ENCODE measurements at regions not wholly inside any gene's neighbourhood (a gene's known extent, or its start where the extent isn't known, plus 50 kb on each side); places are given as distances from the start of the nearest gene placed in this dataset.

DNA sequence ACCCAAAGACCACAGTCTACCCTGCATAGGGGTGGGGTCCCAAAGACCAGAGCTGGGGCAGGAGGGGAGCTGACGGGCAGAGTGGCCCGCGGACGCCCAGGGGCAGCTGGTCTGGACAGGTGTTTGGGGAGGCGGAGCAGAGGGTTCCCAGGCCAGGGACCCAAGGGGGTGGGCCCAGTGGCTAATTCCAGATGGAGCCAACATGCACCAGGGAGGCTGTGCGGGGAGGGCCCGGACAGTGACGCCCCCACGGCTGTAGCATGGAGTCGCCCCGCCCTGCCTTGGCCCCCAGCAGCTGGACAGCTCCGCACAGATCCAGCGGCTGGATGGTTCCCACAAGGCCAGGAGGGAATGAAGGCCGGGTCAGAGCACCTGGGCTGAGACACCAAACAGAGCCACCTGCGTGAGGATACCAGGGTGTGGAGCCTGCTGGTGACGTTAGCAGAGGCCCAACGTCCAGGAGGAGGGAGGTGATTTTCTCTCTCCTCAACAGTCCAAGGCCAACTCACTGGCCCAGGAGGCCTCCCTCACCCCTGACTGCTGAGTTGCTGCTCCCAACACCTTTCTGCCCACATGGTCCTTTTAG is 55.3 kb upstream of the EGFL7 start:
- no peaks in the 10 kb centered on the region for H4K20me1 ChIP-seq (ENCODE audit: control insufficient read depth, insufficient read depth, low read length, poor library complexity, severe bottlenecking)
- 93% methylated on average over 15 of the region's 17 CpGs for WGBS (ENCODE audit: insufficient coverage)
- ChIA-PET POLR2A (no interaction called here), CTCF (no interaction called here)
- intact Hi-C loops (cut with micrococcal nuclease): no loop called here
- H2AFZ ChIP-seq (ENCODE audit: insufficient read depth, low read depth, low read length, poor library complexity, severe bottlenecking): no peak overlapping the region
- H3K9me3 ChIP-seq (ENCODE audit: control extremely low read depth in 1 of 3, control insufficient read depth in 2 of 3, insufficient read depth in 1 of 3, low read length in 2 of 3): peaks cover 0 to 3% (median 0%) of the 10 kb centered on the region in 3 donors
- peaks cover 0 to 27% (median 1%) of the 10 kb centered on the region in 4 experiments for H3K27me3 ChIP-seq (replicated peaks in 1 of 4; ENCODE audit: control extremely low read depth in 1 of 4, control insufficient read depth in 3 of 4, insufficient read depth in 4 of 4, low read length in 3 of 4)
- no peak for DNase-seq
- no peaks in the 10 kb centered on the region for H3K36me3 ChIP-seq (replicated peaks in 1 of 2; ENCODE audit: control extremely low read depth in 1 of 2, control insufficient read depth in 1 of 2, extremely low read depth in 1 of 2, insufficient read depth in 2 of 2, low read length in 1 of 2)
- no peak overlapping the region for H3K4me3 Mint-ChIP-seq
- no peak overlapping the region for H3K9ac ChIP-seq (ENCODE audit: low read length)
- no peaks in the 10 kb centered on the region for H3K9me3 Mint-ChIP-seq (ENCODE audit: insufficient read depth)
- peaks cover 6 to 10% of the 10 kb centered on the region in 2 donors for H3K4me1 ChIP-seq (ENCODE audit: control insufficient read depth in 2 of 2, insufficient read depth in 2 of 2, low read length in 2 of 2)
- no peak overlapping the region for H3K4me3 ChIP-seq (ENCODE audit: control extremely low read depth in 1 of 5, extremely low read depth in 1 of 5, insufficient read depth in 1 of 5, low read depth in 2 of 5, low read length in 4 of 5)
- peaks cover 12% of the 10 kb centered on the region for H3K27me3 Mint-ChIP-seq
- no peak for TF ChIP-seq EZH2 (IDR thresholded peaks at IDR 0.05; ENCODE audit: borderline replicate concordance, insufficient read depth, low read depth, low read length, poor library complexity, severe bottlenecking)
- TF ChIP-seq CTCF (IDR thresholded peaks at IDR 0.05): no peak
- H3K27ac ChIP-seq (ENCODE audit: low read length in 2 of 2): no peak overlapping the region
- ATAC-seq (ENCODE audit: low read depth): no peak
- no peaks in the 10 kb centered on the region for H3K79me2 ChIP-seq (ENCODE audit: control insufficient read depth, insufficient read depth, low read length)
- no peak overlapping the region for H3K27ac Mint-ChIP-seq
- no peak overlapping the region for H3K4me2 ChIP-seq (replicated peaks; ENCODE audit: low read depth, low read length, poor library complexity, severe bottlenecking)
- peaks cover 3% of the 10 kb centered on the region for H3K4me1 Mint-ChIP-seq

- H3K4me1 ChIP-seq (ENCODE audit: control insufficient read depth in 2 of 2, insufficient read depth in 2 of 2, low read length in 2 of 2): peaks cover 6 to 10% of the 10 kb centered on the region in 2 donors
- no peak overlapping the region for H3K4me3 ChIP-seq (ENCODE audit: control extremely low read depth in 1 of 5, extremely low read depth in 1 of 5, insufficient read depth in 1 of 5, low read depth in 2 of 5, low read length in 4 of 5)
- H3K27ac ChIP-seq (ENCODE audit: low read length in 2 of 2): no peak overlapping the region
- peaks cover 0 to 27% (median 1%) of the 10 kb centered on the region in 4 experiments for H3K27me3 ChIP-seq (replicated peaks in 1 of 4; ENCODE audit: control extremely low read depth in 1 of 4, control insufficient read depth in 3 of 4, insufficient read depth in 4 of 4, low read length in 3 of 4)
- H3K79me2 ChIP-seq (ENCODE audit: control insufficient read depth, insufficient read depth, low read length): no peaks in the 10 kb centered on the region
- ChIA-PET POLR2A (no interaction called here), CTCF (no interaction called here)
- peaks cover 0 to 2% (median 0%) of the 10 kb centered on the region in 3 donors for H3K9me3 ChIP-seq (ENCODE audit: control extremely low read depth in 1 of 3, control insufficient read depth in 2 of 3, insufficient read depth in 1 of 3, low read length in 2 of 3)
- Mint-ChIP-seq H3K4me3 (no peak overlapping the region), H3K9me3 (ENCODE audit: insufficient read depth) (no peaks in the 10 kb centered on the region), H3K27ac (no peak overlapping the region), H3K4me1 (peaks cover 3% of the 10 kb centered on the region), H3K27me3 (peaks cover 12% of the 10 kb centered on the region)
- H3K9ac ChIP-seq (ENCODE audit: low read length): no peak overlapping the region
- H4K20me1 ChIP-seq (ENCODE audit: control insufficient read depth, insufficient read depth, low read length, poor library complexity, severe bottlenecking): no peaks in the 10 kb centered on the region
- DNase-seq (no peak), ATAC-seq (ENCODE audit: low read depth) (no peak)
- intact Hi-C loops (cut with micrococcal nuclease): no loop called here
- WGBS (ENCODE audit: insufficient coverage): 71% methylated on average over 14 of the region's 19 CpGs
- no peaks in the 10 kb centered on the region for H3K36me3 ChIP-seq (replicated peaks in 1 of 2; ENCODE audit: control extremely low read depth in 1 of 2, control insufficient read depth in 1 of 2, extremely low read depth in 1 of 2, insufficient read depth in 2 of 2, low read length in 1 of 2)
- no peak for TF ChIP-seq CTCF (IDR thresholded peaks at IDR 0.05)
- TF ChIP-seq EZH2 (IDR thresholded peaks at IDR 0.05; ENCODE audit: borderline replicate concordance, insufficient read depth, low read depth, low read length, poor library complexity, severe bottlenecking): no peak
- H2AFZ ChIP-seq (ENCODE audit: insufficient read depth, low read depth, low read length, poor library complexity, severe bottlenecking): no peak overlapping the region
- no peak overlapping the region for H3K4me2 ChIP-seq (replicated peaks; ENCODE audit: low read depth, low read length, poor library complexity, severe bottlenecking)
Measured at GRCh38 chr9:136606687-136607333, 55.9 kb upstream of the EGFL7 start.

All from B cell (primary cell).